ENCODE measurements at regions not wholly inside any gene's neighbourhood (a gene's known extent, or its start where the extent isn't known, plus 50 kb on each side); places are given as distances from the start of the nearest gene placed in this dataset.

GRCh38 chr13:56561327-56561726 is 579.4 kb upstream of the PRR20A start:
- Histone ChIP-seq H3K27me3 (ENCODE audit: insufficient read depth, low read length) (no peaks in the 10 kb centered on the region), H3K79me2 (ENCODE audit: control insufficient read depth, insufficient read depth, low read length, poor library complexity) (no peaks in the 10 kb centered on the region), H3K36me3 (ENCODE audit: control insufficient read depth in 1 of 2, insufficient read depth in 2 of 2, low read length in 2 of 2) (no peaks in the 10 kb centered on the region), H2AFZ (ENCODE audit: insufficient read depth, low read length, poor library complexity) (no peak overlapping the region), H3K4me3 (ENCODE audit: low read depth, low read length) (no peak overlapping the region), H4K8ac (ENCODE audit: low read depth, low read length) (no peak overlapping the region), H3K9me3 (ENCODE audit: insufficient read depth, low read depth, low read length) (no peaks in the 10 kb centered on the region), H3K79me1 (ENCODE audit: low read length) (no peaks in the 10 kb centered on the region), H3K27ac (ENCODE audit: low read depth, low read length) (no peak overlapping the region), H3K18ac (ENCODE audit: low read length) (no peak overlapping the region), H3K23ac (ENCODE audit: low read length) (no peak overlapping the region), H2AK5ac (ENCODE audit: low read length) (no peak overlapping the region), H3K4me2 (ENCODE audit: low read length) (no peak overlapping the region), H3K4ac (ENCODE audit: low read depth, low read length) (no peak overlapping the region), H2BK5ac (ENCODE audit: low read depth, low read length, poor library complexity) (no peak overlapping the region), H3K9ac (ENCODE audit: low read length) (no peak overlapping the region), H2BK120ac (ENCODE audit: insufficient read depth, low read length, poor library complexity) (no peak overlapping the region), H4K12ac (ENCODE audit: low read depth, low read length) (no peak overlapping the region), H3K4me1 (ENCODE audit: control insufficient read depth in 1 of 2, insufficient read depth in 2 of 2, low read length in 2 of 2) (no peaks in the 10 kb centered on the region), H3K14ac (ENCODE audit: low read length) (no peak overlapping the region), H4K91ac (ENCODE audit: low read depth, low read length) (no peak overlapping the region), H2BK12ac (ENCODE audit: low read length) (no peak overlapping the region)
- DNase-seq = peak in 1 of 2 donors; percentile 37
- WGBS (ENCODE audit: extremely low coverage, insufficient coverage, insufficient read length) = no CpG with 5 or more reads among the region's 2 CpGs

- no peaks in the 10 kb centered on the region for H3K4me1 ChIP-seq (ENCODE audit: control insufficient read depth in 1 of 2, insufficient read depth in 2 of 2, low read length in 2 of 2)
- WGBS (ENCODE audit: extremely low coverage, insufficient coverage, insufficient read length) = no CpG with 5 or more reads among the region's 4 CpGs
- H2BK120ac ChIP-seq (ENCODE audit: insufficient read depth, low read length, poor library complexity) = no peak overlapping the region
- no peak overlapping the region for H2BK12ac ChIP-seq (ENCODE audit: low read length)
- DNase-seq = peak in 1 of 2 donors; percentile 2
- H3K4me2 ChIP-seq (ENCODE audit: low read length) = no peak overlapping the region
- no peak overlapping the region for H3K14ac ChIP-seq (ENCODE audit: low read length)
- H3K27ac ChIP-seq (ENCODE audit: low read depth, low read length) = no peak overlapping the region
- H3K79me2 ChIP-seq (ENCODE audit: control insufficient read depth, insufficient read depth, low read length, poor library complexity) = no peaks in the 10 kb centered on the region
- no peak overlapping the region for H2AFZ ChIP-seq (ENCODE audit: insufficient read depth, low read length, poor library complexity)
- H3K79me1 ChIP-seq (ENCODE audit: low read length) = no peaks in the 10 kb centered on the region
- H3K18ac ChIP-seq (ENCODE audit: low read length) = no peak overlapping the region
- H2AK5ac ChIP-seq (ENCODE audit: low read length) = no peak overlapping the region
- no peaks in the 10 kb centered on the region for H3K9me3 ChIP-seq (ENCODE audit: insufficient read depth, low read depth, low read length)
- no peak overlapping the region for H3K9ac ChIP-seq (ENCODE audit: low read length)
- no peak overlapping the region for H3K4ac ChIP-seq (ENCODE audit: low read depth, low read length)
- H4K12ac ChIP-seq (ENCODE audit: low read depth, low read length) = no peak overlapping the region
- no peak overlapping the region for H3K4me3 ChIP-seq (ENCODE audit: low read depth, low read length)
- no peak overlapping the region for H3K23ac ChIP-seq (ENCODE audit: low read length)
- H3K27me3 ChIP-seq (ENCODE audit: insufficient read depth, low read length) = no peaks in the 10 kb centered on the region
- H3K36me3 ChIP-seq (ENCODE audit: control insufficient read depth in 1 of 2, insufficient read depth in 2 of 2, low read length in 2 of 2) = no peaks in the 10 kb centered on the region
- H4K8ac ChIP-seq (ENCODE audit: low read depth, low read length) = no peak overlapping the region
- no peak overlapping the region for H4K91ac ChIP-seq (ENCODE audit: low read depth, low read length)
- no peak overlapping the region for H2BK5ac ChIP-seq (ENCODE audit: low read depth, low read length, poor library complexity)
Measured at GRCh38 chr13:56563663-56564062, 577.1 kb upstream of the PRR20A start.

GRCh38 chr13:56586976-56587375 is 553.7 kb upstream of the PRR20A start:
- no peak overlapping the region for H3K9ac ChIP-seq (ENCODE audit: low read length)
- H3K79me1 ChIP-seq (ENCODE audit: low read length) = no peaks in the 10 kb centered on the region
- no peak overlapping the region for H2AFZ ChIP-seq (ENCODE audit: insufficient read depth, low read length, poor library complexity)
- no peaks in the 10 kb centered on the region for H3K36me3 ChIP-seq (ENCODE audit: control insufficient read depth in 1 of 2, insufficient read depth in 2 of 2, low read length in 2 of 2)
- no peak overlapping the region for H3K27ac ChIP-seq (ENCODE audit: low read depth, low read length)
- no peaks in the 10 kb centered on the region for H3K9me3 ChIP-seq (ENCODE audit: insufficient read depth, low read depth, low read length)
- no CpG with 5 or more reads among the region's 1 CpG for WGBS (ENCODE audit: extremely low coverage, insufficient coverage, insufficient read length)
- no peak overlapping the region for H3K4ac ChIP-seq (ENCODE audit: low read depth, low read length)
- no peak overlapping the region for H2BK12ac ChIP-seq (ENCODE audit: low read length)
- no peak overlapping the region for H3K14ac ChIP-seq (ENCODE audit: low read length)
- no peak overlapping the region for H4K91ac ChIP-seq (ENCODE audit: low read depth, low read length)
- H3K79me2 ChIP-seq (ENCODE audit: control insufficient read depth, insufficient read depth, low read length, poor library complexity) = no peaks in the 10 kb centered on the region
- no peak overlapping the region for H3K4me3 ChIP-seq (ENCODE audit: low read depth, low read length)
- H2BK120ac ChIP-seq (ENCODE audit: insufficient read depth, low read length, poor library complexity) = no peak overlapping the region
- H4K12ac ChIP-seq (ENCODE audit: low read depth, low read length) = no peak overlapping the region
- H3K23ac ChIP-seq (ENCODE audit: low read length) = no peak overlapping the region
- H3K4me1 ChIP-seq (ENCODE audit: control insufficient read depth in 1 of 2, insufficient read depth in 2 of 2, low read length in 2 of 2) = no peaks in the 10 kb centered on the region
- H3K27me3 ChIP-seq (ENCODE audit: insufficient read depth, low read length) = no peaks in the 10 kb centered on the region
- no peak overlapping the region for H2AK5ac ChIP-seq (ENCODE audit: low read length)
- H3K18ac ChIP-seq (ENCODE audit: low read length) = no peak overlapping the region
- H4K8ac ChIP-seq (ENCODE audit: low read depth, low read length) = no peak overlapping the region
- no peak overlapping the region for H2BK5ac ChIP-seq (ENCODE audit: low read depth, low read length, poor library complexity)
- H3K4me2 ChIP-seq (ENCODE audit: low read length) = no peak overlapping the region
- DNase-seq = no peak

- H2AK5ac ChIP-seq (ENCODE audit: low read length) = no peak overlapping the region
- H3K4me1 ChIP-seq (ENCODE audit: control insufficient read depth in 1 of 2, insufficient read depth in 2 of 2, low read length in 2 of 2) = no peaks in the 10 kb centered on the region
- H3K18ac ChIP-seq (ENCODE audit: low read length) = no peak overlapping the region
- no peak overlapping the region for H3K9ac ChIP-seq (ENCODE audit: low read length)
- H3K27me3 ChIP-seq (ENCODE audit: insufficient read depth, low read length) = no peaks in the 10 kb centered on the region
- H2BK12ac ChIP-seq (ENCODE audit: low read length) = no peak overlapping the region
- DNase-seq = no peak
- no peaks in the 10 kb centered on the region for H3K9me3 ChIP-seq (ENCODE audit: insufficient read depth, low read depth, low read length)
- H2BK120ac ChIP-seq (ENCODE audit: insufficient read depth, low read length, poor library complexity) = no peak overlapping the region
- H3K4ac ChIP-seq (ENCODE audit: low read depth, low read length) = no peak overlapping the region
- H4K8ac ChIP-seq (ENCODE audit: low read depth, low read length) = no peak overlapping the region
- no peak overlapping the region for H3K4me2 ChIP-seq (ENCODE audit: low read length)
- no peak overlapping the region for H2BK5ac ChIP-seq (ENCODE audit: low read depth, low read length, poor library complexity)
- no peak overlapping the region for H4K12ac ChIP-seq (ENCODE audit: low read depth, low read length)
- H4K91ac ChIP-seq (ENCODE audit: low read depth, low read length) = no peak overlapping the region
- no peaks in the 10 kb centered on the region for H3K36me3 ChIP-seq (ENCODE audit: control insufficient read depth in 1 of 2, insufficient read depth in 2 of 2, low read length in 2 of 2)
- no peak overlapping the region for H2AFZ ChIP-seq (ENCODE audit: insufficient read depth, low read length, poor library complexity)
- no peaks in the 10 kb centered on the region for H3K79me1 ChIP-seq (ENCODE audit: low read length)
- no peaks in the 10 kb centered on the region for H3K79me2 ChIP-seq (ENCODE audit: control insufficient read depth, insufficient read depth, low read length, poor library complexity)
- whole genome bisulfite sequencing (ENCODE audit: extremely low coverage, insufficient coverage, insufficient read length) = no CpG with 5 or more reads among the region's 4 CpGs
- H3K27ac ChIP-seq (ENCODE audit: low read depth, low read length) = no peak overlapping the region
- H3K23ac ChIP-seq (ENCODE audit: low read length) = no peak overlapping the region
- no peak overlapping the region for H3K4me3 ChIP-seq (ENCODE audit: low read depth, low read length)
- no peak overlapping the region for H3K14ac ChIP-seq (ENCODE audit: low read length)
Measured at GRCh38 chr13:56615572-56615971, 525.1 kb upstream of the PRR20A start.
